ENCODE measurements at regions not wholly inside any gene's neighbourhood (a gene's known extent, or its start where the extent isn't known, plus 50 kb on each side); places are given as distances from the start of the nearest gene placed in this dataset.
"Not testable (repeated sequence)": the region's sequence is repeated elsewhere in the genome, so short reads cannot be mapped to it uniquely, and the experiment has no call there.

GRCh38 chr14:34381304-34381703 lies 80.7 kb downstream of the SPTSSA start:
- H3K27ac Mint-ChIP-seq, result not testable (repeated sequence)

GRCh38 chr14:34380471-34380845 lies 81.6 kb downstream of the SPTSSA start:
- Mint-ChIP-seq H3K36me3 (ENCODE audit: low read depth) (no peaks in the 10 kb centered on the region), H3K4me3 (no peak overlapping the region), H3K9me3 (ENCODE audit: low read depth) (no peaks in the 10 kb centered on the region), H3K27ac (no peak overlapping the region), H3K4me1 (no peaks in the 10 kb centered on the region), H3K27me3 (peaks cover 6% of the 10 kb centered on the region)
- DNase-seq (no peak), ATAC-seq (no peak)
- POLR2A ChIA-PET, result no interaction called here
- CTCF ChIA-PET, result no interaction called here
- intact Hi-C loops (cut with DNase I, micrococcal nuclease), result no loop called here

More at GRCh38 chr14:34381304-34381703, 80.7 kb downstream of the SPTSSA start:
- POLR2A ChIA-PET; DNase-seq; intact Hi-C loops (cut with DNase I, micrococcal nuclease); H3K4me1 Mint-ChIP-seq; H3K27me3 Mint-ChIP-seq; H3K9me3 Mint-ChIP-seq (ENCODE audit: low read depth); H3K36me3 Mint-ChIP-seq (ENCODE audit: low read depth); ATAC-seq; H3K4me3 Mint-ChIP-seq: not testable (repeated sequence)
- CTCF ChIA-PET, result interaction anchor here (0.6 kb wide), 1 partner anchor 184 kb away, joined by 3 read pairs; no protein-coding TSS in a partner anchor

GRCh38 chr14:34379816-34380470 lies 82.1 kb downstream of the SPTSSA start:
- intact Hi-C loops (cut with DNase I, micrococcal nuclease), result no loop called here
- CTCF ChIA-PET, result no interaction called here
- POLR2A ChIA-PET, result no interaction called here
- Mint-ChIP-seq H3K4me1 (no peaks in the 10 kb centered on the region), H3K4me3 (no peak overlapping the region), H3K27ac (no peak overlapping the region), H3K36me3 (ENCODE audit: low read depth) (no peaks in the 10 kb centered on the region), H3K27me3 (peaks cover 5% of the 10 kb centered on the region), H3K9me3 (ENCODE audit: low read depth) (no peaks in the 10 kb centered on the region)
- no peak for DNase-seq
- no peak for ATAC-seq

GRCh38 chr14:34376649-34377267 lies 85.3 kb downstream of the SPTSSA start:
- H3K27ac Mint-ChIP-seq, result no peak overlapping the region
- H3K27me3 Mint-ChIP-seq, result peaks cover 2% of the 10 kb centered on the region
- no peaks in the 10 kb centered on the region for H3K4me1 Mint-ChIP-seq
- ChIA-PET POLR2A (no interaction called here), CTCF (no interaction called here)
- no peaks in the 10 kb centered on the region for H3K36me3 Mint-ChIP-seq (ENCODE audit: low read depth)
- no peak overlapping the region for H3K4me3 Mint-ChIP-seq
- no peaks in the 10 kb centered on the region for H3K9me3 Mint-ChIP-seq (ENCODE audit: low read depth)
- no peak for DNase-seq
- ATAC-seq, result no peak
- intact Hi-C loops (cut with DNase I, micrococcal nuclease), result no loop called here

GRCh38 chr14:34374998-34375740 lies 86.9 kb downstream of the SPTSSA start:
- no peaks in the 10 kb centered on the region for H3K4me1 Mint-ChIP-seq
- H3K27me3 Mint-ChIP-seq, result peaks cover 2% of the 10 kb centered on the region
- H3K9me3 Mint-ChIP-seq (ENCODE audit: low read depth), result no peaks in the 10 kb centered on the region
- ChIA-PET POLR2A (no interaction called here), CTCF (interaction anchor here (0.9 to 1.2 kb wide), 2 partner anchors 9 to 120 kb away, joined by 3 read pairs; no protein-coding TSS in a partner anchor)
- DNase-seq (no peak), ATAC-seq (no peak)
- H3K4me3 Mint-ChIP-seq, result no peak overlapping the region
- intact Hi-C loops (cut with DNase I, micrococcal nuclease), result no loop called here
- no peaks in the 10 kb centered on the region for H3K36me3 Mint-ChIP-seq (ENCODE audit: low read depth)
- H3K27ac Mint-ChIP-seq, result no peak overlapping the region

GRCh38 chr14:34373191-34373590 lies 88.8 kb downstream of the SPTSSA start:
- Mint-ChIP-seq H3K27ac (no peak overlapping the region), H3K4me1 (no peaks in the 10 kb centered on the region), H3K36me3 (ENCODE audit: low read depth) (no peaks in the 10 kb centered on the region), H3K4me3 (no peak overlapping the region), H3K27me3 (peaks cover 2% of the 10 kb centered on the region), H3K9me3 (ENCODE audit: low read depth) (no peaks in the 10 kb centered on the region)
- ATAC-seq (no peak), DNase-seq (no peak)
- POLR2A ChIA-PET, result interaction anchor here (0.8 kb wide), 1 partner anchor 11 kb away, joined by 4 read pairs; no protein-coding TSS in a partner anchor
- intact Hi-C loops (cut with DNase I, micrococcal nuclease), result no loop called here
- CTCF ChIA-PET, result interaction anchor here (0.5 to 0.8 kb wide), 2 partner anchors 10 to 20 kb away, joined by 3 read pairs; no protein-coding TSS in a partner anchor

GRCh38 chr14:34372786-34373185 lies 89.3 kb downstream of the SPTSSA start:
- ATAC-seq (no peak), DNase-seq (no peak)
- no peak overlapping the region for H3K27ac Mint-ChIP-seq
- intact Hi-C loops (cut with DNase I, micrococcal nuclease), result no loop called here
- H3K27me3 Mint-ChIP-seq, result peaks cover 2% of the 10 kb centered on the region
- no peaks in the 10 kb centered on the region for H3K9me3 Mint-ChIP-seq (ENCODE audit: low read depth)
- H3K4me1 Mint-ChIP-seq, result no peaks in the 10 kb centered on the region
- no peak overlapping the region for H3K4me3 Mint-ChIP-seq
- H3K36me3 Mint-ChIP-seq (ENCODE audit: low read depth), result no peaks in the 10 kb centered on the region
- ChIA-PET POLR2A (interaction anchor here (0.8 kb wide), 1 partner anchor 11 kb away, joined by 4 read pairs; no protein-coding TSS in a partner anchor), CTCF (interaction anchor here (0.5 to 1.3 kb wide), 3 partner anchors 10 to 20 kb away, joined by 3 read pairs; no protein-coding TSS in a partner anchor)

GRCh38 chr14:34369648-34370030 lies 92.4 kb downstream of the SPTSSA start:
- Mint-ChIP-seq H3K4me3 (no peak overlapping the region), H3K27ac (no peak overlapping the region), H3K9me3 (ENCODE audit: low read depth) (no peaks in the 10 kb centered on the region), H3K4me1 (no peaks in the 10 kb centered on the region), H3K27me3 (peaks cover 5% of the 10 kb centered on the region), H3K36me3 (ENCODE audit: low read depth) (no peaks in the 10 kb centered on the region)
- intact Hi-C loops (cut with DNase I, micrococcal nuclease), result no loop called here
- DNase-seq (no peak), ATAC-seq (no peak)
- ChIA-PET CTCF (no interaction called here), POLR2A (no interaction called here)

- no peaks in the 10 kb centered on the region for H3K9me3 Mint-ChIP-seq (ENCODE audit: low read depth)
- POLR2A ChIA-PET, result no interaction called here
- ATAC-seq (no peak), DNase-seq (no peak)
- H3K27me3 Mint-ChIP-seq, result peaks cover 7% of the 10 kb centered on the region
- no peaks in the 10 kb centered on the region for H3K4me1 Mint-ChIP-seq
- no peaks in the 10 kb centered on the region for H3K36me3 Mint-ChIP-seq (ENCODE audit: low read depth)
- intact Hi-C loops (cut with DNase I, micrococcal nuclease), result no loop called here
- H3K27ac Mint-ChIP-seq, result no peak overlapping the region
- no peak overlapping the region for H3K4me3 Mint-ChIP-seq
- CTCF ChIA-PET, result no interaction called here
These were observed 92.9 kb downstream of the SPTSSA start for GRCh38 chr14:34368971-34369647.

GRCh38 chr14:34368115-34368970 lies 93.7 kb downstream of the SPTSSA start:
- H3K4me1 Mint-ChIP-seq, result peaks cover 3% of the 10 kb centered on the region
- CTCF ChIA-PET, result no interaction called here
- peaks cover 9% of the 10 kb centered on the region for H3K27me3 Mint-ChIP-seq
- H3K4me3 Mint-ChIP-seq, result no peak overlapping the region
- no peaks in the 10 kb centered on the region for H3K9me3 Mint-ChIP-seq (ENCODE audit: low read depth)
- POLR2A ChIA-PET, result no interaction called here
- H3K36me3 Mint-ChIP-seq (ENCODE audit: low read depth), result no peaks in the 10 kb centered on the region
- no peak for DNase-seq
- no peak overlapping the region for H3K27ac Mint-ChIP-seq
- ATAC-seq, result no peak
- intact Hi-C loops (cut with DNase I, micrococcal nuclease), result no loop called here

Data from activated CD4-positive, alpha-beta T cell treated with anti-CD3 and anti-CD28 coated beads for 36 hours (primary cell).